Chondrocyte (in vitro differentiated cells): ENCODE measurements at regions not wholly inside any gene's neighbourhood (a gene's known extent, or its start where the extent isn't known, plus 50 kb on each side); places are given as distances from the start of the nearest gene placed in this dataset.

Source experiments
- DNase-seq: peaks from one replicate; pipeline ENCODE4 v3.0.0; 2021; ENCODE audit warnings: mixed read lengths, low spot score
- H3K27ac Mint-ChIP-seq: one replicate; pipeline ENCODE4 v1.8.0; 2021; ENCODE audit warnings: mild to moderate bottlenecking, moderate library complexity, mixed read lengths; ENCODE audit not compliant: unreplicated experiment
- H3K27me3 Mint-ChIP-seq: 2 replicates; pipeline ENCODE4 v1.8.0; 2021; ENCODE audit warnings: low read depth, mixed read lengths
- H3K36me3 Mint-ChIP-seq: 2 replicates; pipeline ENCODE4 v1.8.0; 2021; ENCODE audit warnings: low read depth, mixed read lengths
- H3K4me1 Mint-ChIP-seq: 2 replicates; pipeline ENCODE4 v1.8.0; 2021; ENCODE audit warnings: low read depth, mild to moderate bottlenecking, mixed read lengths
- H3K4me3 Mint-ChIP-seq: one replicate; pipeline ENCODE4 v1.8.0; 2021; ENCODE audit warnings: mild to moderate bottlenecking, moderate library complexity, mixed read lengths; ENCODE audit not compliant: unreplicated experiment
- H3K9me3 Mint-ChIP-seq: 2 replicates; pipeline ENCODE4 v1.8.0; 2021; ENCODE audit warnings: low read depth, mixed read lengths
- CTCF ChIP-seq: fragments of 200-600 bp; sonication (generic); IDR thresholded peaks from 2 replicates; pipeline ENCODE4 v1.5.0; 2021; ENCODE audit warnings: antibody characterized with exemption, mild to moderate bottlenecking, moderate library complexity

DNA sequence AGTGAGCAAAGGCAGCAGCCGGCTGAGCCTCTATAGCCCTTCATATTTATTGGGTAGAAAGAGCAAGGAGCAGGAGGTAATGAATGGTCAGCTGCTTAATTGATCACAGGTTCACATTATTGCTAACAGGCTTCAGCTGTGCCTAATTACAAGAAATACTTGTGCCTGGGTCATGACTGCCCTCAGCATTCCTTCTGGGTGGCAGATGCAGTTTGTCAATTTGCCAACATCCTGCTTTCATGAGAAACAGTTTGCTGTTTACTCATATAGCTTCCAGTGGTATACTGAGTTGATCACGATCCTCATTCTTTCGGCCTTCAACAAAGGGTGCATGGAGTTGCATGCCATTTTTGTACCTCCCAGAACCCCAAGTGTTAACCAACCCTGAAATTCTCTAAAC, 81.0 kb upstream of the PLEKHG7 start:
- Mint-ChIP-seq H3K27me3 (no peaks in the 10 kb centered on the region), H3K4me3 (no peak overlapping the region), H3K9me3 (peaks cover 8% of the 10 kb centered on the region), H3K4me1 (peaks cover 2% of the 10 kb centered on the region), H3K36me3 (peaks cover 3% of the 10 kb centered on the region), H3K27ac (no peak overlapping the region)
- no peak for TF ChIP-seq CTCF
- no peak for DNase-seq

DNA sequence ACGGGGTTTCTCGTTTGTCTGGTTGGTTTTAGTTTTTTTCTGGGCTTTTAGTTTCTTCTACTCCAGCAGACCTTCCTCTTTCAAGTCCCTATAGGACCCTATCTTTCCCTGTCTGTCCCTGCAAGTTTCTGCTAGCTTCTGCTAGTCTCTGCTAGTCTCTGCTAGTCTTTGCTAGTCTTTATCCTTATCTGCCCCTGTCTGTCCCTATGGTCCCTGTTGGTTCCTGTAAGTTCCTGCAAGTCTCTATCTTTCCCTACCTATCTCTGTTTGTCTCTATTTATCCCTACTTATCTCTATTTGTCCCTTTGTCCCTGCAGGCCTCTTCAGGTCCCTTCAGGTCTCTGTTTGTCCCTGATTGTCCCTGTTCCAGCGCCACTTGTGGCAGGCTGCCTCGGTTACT, 81.5 kb upstream of the PLEKHG7 start:
- Mint-ChIP-seq H3K4me3 (no peak overlapping the region), H3K36me3 (peaks cover 3% of the 10 kb centered on the region), H3K4me1 (peaks cover 2% of the 10 kb centered on the region), H3K27me3 (no peaks in the 10 kb centered on the region), H3K9me3 (peaks cover 8% of the 10 kb centered on the region), H3K27ac (no peak overlapping the region)
- TF ChIP-seq CTCF: no peak
- no peak for DNase-seq

GRCh38 chr12:92619730-92620684, 82.8 kb upstream of the PLEKHG7 start:
- Mint-ChIP-seq H3K27ac (no peak overlapping the region), H3K27me3 (no peaks in the 10 kb centered on the region)
- no peak for DNase-seq

GRCh38 chr12:92619026-92619425, 83.8 kb upstream of the PLEKHG7 start:
- H3K27me3 Mint-ChIP-seq: no peaks in the 10 kb centered on the region
- H3K9me3 Mint-ChIP-seq: peaks cover 8% of the 10 kb centered on the region
- H3K4me1 Mint-ChIP-seq: peaks cover 4% of the 10 kb centered on the region
- TF ChIP-seq CTCF: no peak
- H3K36me3 Mint-ChIP-seq: peaks cover 3% of the 10 kb centered on the region
- H3K27ac Mint-ChIP-seq: no peak overlapping the region
- no peak overlapping the region for H3K4me3 Mint-ChIP-seq
- DNase-seq: no peak

More at GRCh38 chr12:92619730-92620684, 82.8 kb upstream of the PLEKHG7 start:
- peaks cover 3% of the 10 kb centered on the region for H3K36me3 Mint-ChIP-seq
- no peak for TF ChIP-seq CTCF
- peaks cover 8% of the 10 kb centered on the region for H3K9me3 Mint-ChIP-seq
- H3K4me3 Mint-ChIP-seq: no peak overlapping the region
- peaks cover 2% of the 10 kb centered on the region for H3K4me1 Mint-ChIP-seq

DNA sequence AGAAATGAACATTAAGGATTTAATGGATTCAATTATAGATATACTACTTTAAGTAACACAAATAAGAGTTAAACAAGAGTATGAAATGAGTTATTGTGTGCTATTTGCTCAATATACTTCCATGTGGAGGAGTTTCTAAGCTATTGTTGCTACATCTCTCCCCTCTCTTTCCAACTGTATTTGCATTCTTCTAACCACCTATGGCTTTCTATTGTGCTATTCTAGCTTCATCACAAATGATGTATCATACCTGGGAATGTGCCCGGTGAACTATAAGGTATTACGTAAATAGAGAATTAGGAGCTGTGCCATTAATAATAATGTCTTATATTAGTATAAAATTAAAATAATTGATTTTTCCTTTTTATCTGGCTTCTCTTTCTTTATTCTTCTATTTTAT, 87.1 kb upstream of the PLEKHG7 start:
- Mint-ChIP-seq H3K27ac (no peak overlapping the region), H3K9me3 (no peaks in the 10 kb centered on the region), H3K27me3 (no peaks in the 10 kb centered on the region), H3K4me1 (peaks cover 4% of the 10 kb centered on the region), H3K36me3 (no peaks in the 10 kb centered on the region), H3K4me3 (no peak overlapping the region)
- TF ChIP-seq CTCF: no peak
- DNase-seq: no peak
